Mesendoderm (in vitro differentiated cells): ENCODE measurements at regions not wholly inside any gene's neighbourhood (a gene's known extent, or its start where the extent isn't known, plus 50 kb on each side); places are given as distances from the start of the nearest gene placed in this dataset.

Source experiments
- DNase-seq: peaks from one replicate; pipeline ENCODE4 v3.0.0; 2013
- H2AK5ac ChIP-seq: 2 replicates; pipeline ENCODE4 v1.6.1; 2013; ENCODE audit warnings: low read length, inconsistent platforms
- H2BK120ac ChIP-seq: 2 replicates; pipeline ENCODE4 v1.6.1; 2013; ENCODE audit warnings: low read depth, mild to moderate bottlenecking, low read length, moderate library complexity, mixed read lengths
- H2BK15ac ChIP-seq: replicated peaks from 2 replicates; pipeline ENCODE4 v1.6.1; 2013; ENCODE audit warnings: low read depth, mild to moderate bottlenecking, moderate library complexity
- H2BK5ac ChIP-seq: 2 replicates; pipeline ENCODE4 v1.6.1; 2013; ENCODE audit warnings: low read length, inconsistent platforms
- H3K18ac ChIP-seq: 2 replicates; pipeline ENCODE4 v1.6.1; 2013; ENCODE audit warnings: mild to moderate bottlenecking, low read length, mixed read lengths
- H3K23ac ChIP-seq: one replicate; pipeline ENCODE4 v1.6.1; 2013; ENCODE audit warnings: low read length
- H3K27ac ChIP-seq: 2 replicates; pipeline ENCODE4 v1.5.1; 2013; ENCODE audit warnings: low read depth, mild to moderate bottlenecking, inconsistent platforms, low read length, moderate library complexity
- H3K27me3 ChIP-seq: 2 replicates; pipeline ENCODE4 v1.6.1; 2013; ENCODE audit warnings: low read length, control low read depth, mild to moderate bottlenecking, inconsistent platforms; ENCODE audit not compliant: insufficient read depth, poor library complexity
- H3K36me3 ChIP-seq: 2 replicates; pipeline ENCODE4 v1.6.1; 2013; ENCODE audit warnings: low read length, inconsistent platforms; ENCODE audit not compliant: control insufficient read depth, insufficient read depth
- H3K4ac ChIP-seq: one replicate; pipeline ENCODE4 v1.6.1; 2013; ENCODE audit warnings: low read depth, mild to moderate bottlenecking, low read length, moderate library complexity
- H3K4me1 ChIP-seq: 2 replicates; pipeline ENCODE4 v1.6.1; 2013; ENCODE audit warnings: low read depth, low read length, inconsistent platforms; ENCODE audit not compliant: control insufficient read depth
- H3K4me2 ChIP-seq: 2 replicates; pipeline ENCODE4 v1.6.1; 2013; ENCODE audit warnings: low read length
- H3K4me3 ChIP-seq: 2 replicates; pipeline ENCODE4 v1.5.1; 2013; ENCODE audit warnings: mild to moderate bottlenecking, low read length
- H3K56ac ChIP-seq: one replicate; pipeline ENCODE4 v1.6.1; 2013; ENCODE audit warnings: low read length
- H3K79me1 ChIP-seq: 2 replicates; pipeline ENCODE4 v1.6.1; 2013; ENCODE audit warnings: low read length, inconsistent platforms
- H3K79me2 ChIP-seq: 2 replicates; pipeline ENCODE4 v1.6.1; 2013; ENCODE audit warnings: mild to moderate bottlenecking, low read length; ENCODE audit not compliant: control insufficient read depth, insufficient read depth
- H3K9ac ChIP-seq: 2 replicates; pipeline ENCODE4 v1.6.1; 2013; ENCODE audit warnings: low read length, inconsistent platforms
- H4K5ac ChIP-seq: one replicate; pipeline ENCODE4 v1.6.1; 2013; ENCODE audit warnings: low read length
- H4K8ac ChIP-seq: one replicate; pipeline ENCODE4 v1.6.1; 2013; ENCODE audit warnings: low read depth, mild to moderate bottlenecking, control low read depth, low read length, moderate library complexity
- WGBS: extraction: QIAGEN DNeasy Blood & Tissue Kit; methylation state at CpG from one replicate; pipeline ENCODE4 v1.1.7; 2013; ENCODE audit warnings: low lambda C conversion rate, missing lambda C conversion rate; ENCODE audit not compliant: insufficient coverage; ENCODE audit errors: extremely low coverage; 5-methylcytosine and 5-hydroxymethylcytosine counted together

- no peak overlapping the region for H3K27ac ChIP-seq
- H3K4me3 ChIP-seq, result no peak overlapping the region
- no peak overlapping the region for H3K18ac ChIP-seq
- no peak overlapping the region for H3K9ac ChIP-seq
- no peak overlapping the region for H3K56ac ChIP-seq
- H4K5ac ChIP-seq, result no peak overlapping the region
- H3K79me1 ChIP-seq, result no peaks in the 10 kb centered on the region
- H3K4me2 ChIP-seq, result no peak overlapping the region
- no peaks in the 10 kb centered on the region for H3K27me3 ChIP-seq
- no peaks in the 10 kb centered on the region for H3K79me2 ChIP-seq
- no peak overlapping the region for H2BK5ac ChIP-seq
- H2AK5ac ChIP-seq, result no peak overlapping the region
- H3K23ac ChIP-seq, result no peak overlapping the region
- no peaks in the 10 kb centered on the region for H3K4me1 ChIP-seq
- H2BK15ac ChIP-seq, result no peak overlapping the region
- no CpG with 5 or more reads among the region's 15 CpGs for WGBS
- no peaks in the 10 kb centered on the region for H3K36me3 ChIP-seq
- no peak overlapping the region for H3K4ac ChIP-seq
- DNase-seq, result no peak
- H2BK120ac ChIP-seq, result no peak overlapping the region
- H4K8ac ChIP-seq, result no peak overlapping the region
Measured at GRCh38 chr1:234896477-234897389, 231.9 kb downstream of the TOMM20 start.

DNA sequence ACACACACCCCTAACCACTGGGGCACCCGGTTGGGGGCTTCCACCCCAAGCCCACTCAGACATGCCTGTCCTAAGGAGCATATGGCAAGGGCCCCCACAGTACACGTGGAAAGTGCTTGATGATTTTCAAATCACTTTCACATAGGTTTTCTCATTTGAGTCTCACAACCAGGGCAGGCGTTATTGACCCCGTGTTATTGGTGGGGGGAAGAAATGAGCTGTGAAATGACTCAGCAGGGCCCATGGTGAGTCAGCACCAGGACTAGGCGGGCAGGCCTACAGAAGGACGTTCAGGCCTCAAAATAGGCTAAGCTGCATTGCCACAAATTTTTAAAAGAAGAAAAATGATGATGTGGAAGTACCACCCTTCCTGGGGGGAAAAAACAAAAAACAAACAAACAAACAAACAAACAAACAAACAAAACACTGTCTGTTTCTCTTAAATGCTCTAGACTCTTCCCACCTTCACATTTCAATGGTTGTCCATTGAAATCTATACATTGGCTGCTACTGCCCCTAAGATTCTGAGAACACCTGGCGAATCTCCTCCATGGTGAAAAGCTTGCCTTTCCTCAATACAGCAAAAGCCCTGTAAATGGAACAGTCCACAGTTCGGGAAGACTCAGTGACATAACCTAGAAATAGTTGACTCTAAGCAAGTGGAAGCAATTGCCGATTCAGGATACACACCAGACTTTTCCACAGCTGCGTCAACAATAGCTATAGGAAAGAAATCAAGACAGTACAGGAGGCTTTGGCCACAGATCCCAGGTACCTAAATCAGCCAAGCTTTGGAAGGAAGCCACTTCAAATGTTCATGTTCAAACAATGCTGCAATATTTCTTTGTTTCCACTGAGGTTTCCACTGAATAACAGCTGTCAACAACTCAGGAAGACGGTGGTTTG lies 234.7 kb downstream of the TOMM20 start:
- Histone ChIP-seq H2AK5ac (no peak overlapping the region), H3K27me3 (no peaks in the 10 kb centered on the region), H3K4me3 (no peak overlapping the region), H3K9ac (no peak overlapping the region), H3K79me1 (no peaks in the 10 kb centered on the region), H3K4me2 (no peak overlapping the region), H2BK15ac (no peak overlapping the region), H4K5ac (no peak overlapping the region), H3K4me1 (no peaks in the 10 kb centered on the region), H3K27ac (no peak overlapping the region), H3K79me2 (no peaks in the 10 kb centered on the region), H3K18ac (no peak overlapping the region), H2BK5ac (no peak overlapping the region), H3K4ac (no peak overlapping the region), H3K56ac (no peak overlapping the region), H4K8ac (no peak overlapping the region), H3K23ac (no peak overlapping the region), H2BK120ac (no peak overlapping the region), H3K36me3 (no peaks in the 10 kb centered on the region)
- WGBS, result no CpG with 5 or more reads among the region's 11 CpGs
- no peak for DNase-seq

GRCh38 chr1:234893359-234893724 lies 235.3 kb downstream of the TOMM20 start:
- H3K36me3 ChIP-seq, result no peaks in the 10 kb centered on the region
- no peak overlapping the region for H3K4me3 ChIP-seq

DNA sequence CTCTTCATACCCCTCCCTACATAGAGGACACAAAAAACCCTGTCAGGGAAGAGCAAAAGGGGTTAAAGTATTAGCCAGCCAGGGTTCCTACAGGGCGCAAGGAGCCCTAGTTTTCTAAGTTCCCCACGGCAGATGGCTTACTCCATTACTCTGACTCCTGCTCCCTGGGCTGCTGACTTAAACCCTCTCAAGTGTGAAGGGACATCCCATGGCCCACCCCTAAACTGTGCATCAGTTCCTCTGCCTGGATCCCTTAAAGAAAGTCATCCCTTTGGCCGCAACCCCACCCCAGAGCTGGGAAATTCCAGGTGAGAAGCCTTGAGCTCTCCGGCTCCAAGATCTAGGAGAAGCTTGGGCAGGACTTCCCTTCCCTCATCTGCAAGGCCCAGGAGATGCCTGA lies 236.0 kb downstream of the TOMM20 start:
- H3K36me3 ChIP-seq, result no peaks in the 10 kb centered on the region
- H3K27ac ChIP-seq, result no peak overlapping the region
- no peak overlapping the region for H3K4ac ChIP-seq
- no peaks in the 10 kb centered on the region for H3K79me2 ChIP-seq
- no peaks in the 10 kb centered on the region for H3K4me1 ChIP-seq
- H3K9ac ChIP-seq, result no peak overlapping the region
- H3K56ac ChIP-seq, result no peak overlapping the region
- H3K18ac ChIP-seq, result no peak overlapping the region
- no peak overlapping the region for H2AK5ac ChIP-seq
- H2BK5ac ChIP-seq, result no peak overlapping the region
- no peak overlapping the region for H4K5ac ChIP-seq
- H4K8ac ChIP-seq, result no peak overlapping the region
- no CpG with 5 or more reads among the region's 4 CpGs for WGBS
- no peak overlapping the region for H2BK120ac ChIP-seq
- H3K4me3 ChIP-seq, result no peak overlapping the region
- no peaks in the 10 kb centered on the region for H3K79me1 ChIP-seq
- no peak overlapping the region for H3K23ac ChIP-seq
- H2BK15ac ChIP-seq, result no peak overlapping the region
- no peaks in the 10 kb centered on the region for H3K27me3 ChIP-seq
- H3K4me2 ChIP-seq, result no peak overlapping the region
- no peak for DNase-seq

More at GRCh38 chr1:234893359-234893724, 235.3 kb downstream of the TOMM20 start:
- Histone ChIP-seq H2AK5ac (no peak overlapping the region), H3K79me1 (no peaks in the 10 kb centered on the region), H3K56ac (no peak overlapping the region), H3K27ac (no peak overlapping the region), H3K27me3 (no peaks in the 10 kb centered on the region), H3K79me2 (no peaks in the 10 kb centered on the region), H3K4ac (no peak overlapping the region), H3K4me2 (no peak overlapping the region), H4K5ac (no peak overlapping the region), H2BK120ac (no peak overlapping the region), H3K4me1 (no peaks in the 10 kb centered on the region), H4K8ac (no peak overlapping the region), H2BK5ac (no peak overlapping the region), H3K18ac (no peak overlapping the region), H3K23ac (no peak overlapping the region), H3K9ac (no peak overlapping the region), H2BK15ac (no peak overlapping the region)
- DNase-seq, result no peak
- WGBS, result no CpG with 5 or more reads among the region's 6 CpGs

- Histone ChIP-seq H2BK120ac (no peak overlapping the region), H4K5ac (no peak overlapping the region), H4K8ac (no peak overlapping the region), H3K4me2 (no peak overlapping the region), H3K18ac (no peak overlapping the region), H3K4me3 (no peak overlapping the region), H3K9ac (no peak overlapping the region), H3K4me1 (no peaks in the 10 kb centered on the region), H3K4ac (no peak overlapping the region), H3K27me3 (no peaks in the 10 kb centered on the region), H3K79me1 (no peaks in the 10 kb centered on the region), H3K56ac (no peak overlapping the region), H3K27ac (no peak overlapping the region), H3K79me2 (no peaks in the 10 kb centered on the region), H2AK5ac (no peak overlapping the region), H3K23ac (no peak overlapping the region), H2BK15ac (no peak overlapping the region), H2BK5ac (no peak overlapping the region), H3K36me3 (no peaks in the 10 kb centered on the region)
- DNase-seq, result no peak
- WGBS, result no CpG with 5 or more reads among the region's 3 CpGs
Measured at GRCh38 chr1:234891427-234891826, 237.2 kb downstream of the TOMM20 start.
